IMR-90 (cell line): ENCODE measurements at regions not wholly inside any gene's neighbourhood (a gene's known extent, or its start where the extent isn't known, plus 50 kb on each side); places are given as distances from the start of the nearest gene placed in this dataset.

Source experiments
- ATAC-seq: fragments of 200-7000 bp; cut with Tn5 transposase; 2 replicates; pipeline ENCODE4 v1.9.1; 2020; ENCODE audit warnings: low read depth, mild to moderate bottlenecking, moderate library complexity
- BruUV-seq: library from RNA; stranded (reverse); fragments of 400-500 nt; replicated peaks from 2 replicates; lab custom pipeline; 2021; lab: Mats Ljungman, UMichigan
- CTCF ChIA-PET: fragments of 300-600 bp; formaldehyde crosslinking; extraction: SDS; loops from one replicate; lab custom pipeline; 2021; ENCODE audit warnings: antibody characterized with exemption; lab: Yijun Ruan, JAX
- POLR2A ChIA-PET: fragments of 300-600 bp; sonication (Branson Sonifier 250); formaldehyde crosslinking; loops from one replicate; lab custom pipeline; 2022; ENCODE audit warnings: antibody characterized with exemption; ENCODE audit not compliant: unreplicated experiment; lab: Charles Lee
- DNase-seq: peaks from one replicate; pipeline ENCODE4 v3.0.0; 2013
- H2AFZ ChIP-seq: replicated peaks from 2 replicates; pipeline ENCODE3; 2013; ENCODE audit warnings: low read length, mild to moderate bottlenecking; ENCODE audit not compliant: poor library complexity
- H2AK5ac ChIP-seq: 2 replicates; pipeline ENCODE4 v1.6.1; 2013; ENCODE audit warnings: low read depth, low read length, inconsistent platforms
- H2AK9ac ChIP-seq: replicated peaks from 2 replicates; pipeline ENCODE3; 2013; ENCODE audit warnings: mild to moderate bottlenecking, low read depth, low read length, moderate library complexity; ENCODE audit not compliant: poor library complexity
- H2BK120ac ChIP-seq: 2 replicates; pipeline ENCODE4 v1.6.1; 2013; ENCODE audit warnings: low read depth, low read length, inconsistent platforms
- H2BK15ac ChIP-seq: 3 replicates; pipeline ENCODE4 v1.6.1; 2013; ENCODE audit warnings: low read depth, low read length, inconsistent platforms
- H2BK20ac ChIP-seq: 2 replicates; pipeline ENCODE4 v1.6.1; 2013; ENCODE audit warnings: low read depth, mild to moderate bottlenecking, inconsistent platforms, low read length, moderate library complexity
- H2BK5ac ChIP-seq: 2 replicates; pipeline ENCODE4 v1.6.1; 2013; ENCODE audit warnings: mild to moderate bottlenecking, low read depth, low read length, inconsistent platforms; ENCODE audit not compliant: poor library complexity, severe bottlenecking
- H3K14ac ChIP-seq: replicated peaks from 2 replicates; pipeline ENCODE4 v1.6.1; 2013; ENCODE audit warnings: low read depth, low read length, inconsistent platforms
- H3K18ac ChIP-seq: 2 replicates; pipeline ENCODE4 v1.6.1; 2013; ENCODE audit warnings: low read depth, low read length, control low read depth
- H3K23ac ChIP-seq: 2 replicates; pipeline ENCODE4 v1.6.1; 2013; ENCODE audit warnings: low read depth, low read length, inconsistent platforms
- H3K27ac ChIP-seq: 2 replicates; pipeline ENCODE4 v1.5.1; 2013; ENCODE audit warnings: mild to moderate bottlenecking, control low read depth, low read length; ENCODE audit not compliant: insufficient read depth
- H3K27me3 ChIP-seq: 2 replicates; pipeline ENCODE4 v1.6.1; 2013; ENCODE audit warnings: low read length; ENCODE audit not compliant: control insufficient read depth, insufficient read depth
- H3K36me3 ChIP-seq: 2 replicates; pipeline ENCODE4 v1.6.1; 2013; ENCODE audit warnings: low read length, mixed read lengths; ENCODE audit not compliant: control insufficient read depth, insufficient read depth
- H3K4ac ChIP-seq: 2 replicates; pipeline ENCODE4 v1.6.1; 2013; ENCODE audit warnings: low read depth, low read length, inconsistent platforms
- H3K4me1 ChIP-seq: 2 replicates; pipeline ENCODE4 v1.6.1; 2013; ENCODE audit warnings: low read length, mixed read lengths; ENCODE audit not compliant: control insufficient read depth, insufficient read depth
- H3K4me2 ChIP-seq: 2 replicates; pipeline ENCODE4 v1.6.1; 2013; ENCODE audit warnings: low read depth, mild to moderate bottlenecking, control low read depth, low read length, moderate library complexity
- H3K4me3 ChIP-seq: 2 replicates; pipeline ENCODE4 v1.5.1; 2013; ENCODE audit warnings: low read depth, mild to moderate bottlenecking, control low read depth, low read length, moderate library complexity; ENCODE audit not compliant: insufficient read depth
- H3K56ac ChIP-seq: 2 replicates; pipeline ENCODE4 v1.6.1; 2013; ENCODE audit warnings: low read length, inconsistent platforms; ENCODE audit not compliant: insufficient read depth; ENCODE audit errors: extremely low read depth
- H3K79me1 ChIP-seq, 2 experiments: 2 replicates each; pipeline ENCODE4 v1.6.1; 2013; ENCODE audit warnings: low read length in 2 of 2, inconsistent platforms in 1 of 2, low read depth in 1 of 2
- H3K9ac ChIP-seq: 2 replicates; pipeline ENCODE4 v1.6.1; 2013; ENCODE audit warnings: low read depth, low read length, control low read depth
- H3K9me1 ChIP-seq: 2 replicates; pipeline ENCODE4 v1.6.1; 2013; ENCODE audit warnings: low read length, inconsistent platforms; ENCODE audit not compliant: insufficient read depth
- H3K9me3 ChIP-seq: 2 replicates; pipeline ENCODE4 v1.6.1; 2013; ENCODE audit warnings: low read length; ENCODE audit not compliant: control insufficient read depth, insufficient read depth
- H4K20me1 ChIP-seq: 2 replicates; pipeline ENCODE4 v1.6.1; 2013; ENCODE audit warnings: low read length, inconsistent platforms; ENCODE audit not compliant: insufficient read depth
- H4K5ac ChIP-seq: 2 replicates; pipeline ENCODE4 v1.6.1; 2013; ENCODE audit warnings: mild to moderate bottlenecking, low read depth, low read length, control low read depth
- H4K8ac ChIP-seq, 2 experiments: 2 replicates each; pipeline ENCODE4 v1.6.1; 2013; ENCODE audit warnings: low read depth in 2 of 2, low read length in 2 of 2, control low read depth in 1 of 2, inconsistent platforms in 1 of 2
- H4K91ac ChIP-seq: 2 replicates; pipeline ENCODE4 v1.6.1; 2013; ENCODE audit warnings: low read depth, low read length, inconsistent platforms; ENCODE audit not compliant: insufficient read depth
- BHLHE40 ChIP-seq: fragments of 150-350 bp; IDR thresholded peaks from 2 replicates; pipeline ENCODE4 v1.6.1; 2016; ENCODE audit warnings: mild to moderate bottlenecking, low read depth, low read length
- CEBPB ChIP-seq: IDR thresholded peaks from 2 replicates; pipeline ENCODE4 v1.6.1; 2012; ENCODE audit warnings: low read depth, low read length, improper control_type of control experiment
- CTCF ChIP-seq: conservative IDR thresholded peaks from 2 replicates; pipeline ENCODE4 v1.5.1; 2012; ENCODE audit warnings: mild to moderate bottlenecking, low read depth, low read length, improper control_type of control experiment
- MAZ ChIP-seq: IDR thresholded peaks from 2 replicates; pipeline ENCODE4 v1.6.1; 2012; ENCODE audit warnings: low read depth, mild to moderate bottlenecking, low read length, improper control_type of control experiment, moderate library complexity, borderline replicate concordance
- NFE2L2 ChIP-seq: fragments of 150-350 bp; IDR thresholded peaks from 2 replicates; pipeline ENCODE4 v1.6.1; 2016; ENCODE audit warnings: low read depth, mild to moderate bottlenecking, low read length
- POLR2A ChIP-seq: IDR thresholded peaks from 2 replicates; pipeline ENCODE4 v1.6.1; 2012; ENCODE audit warnings: mild to moderate bottlenecking, low read depth, low read length
- RCOR1 ChIP-seq: IDR thresholded peaks from 2 replicates; pipeline ENCODE4 v1.6.1; 2012; ENCODE audit warnings: mild to moderate bottlenecking, low read length, improper control_type of control experiment; ENCODE audit not compliant: insufficient replicate concordance
- RFX5 ChIP-seq: IDR thresholded peaks from 2 replicates; pipeline ENCODE4 v1.8.0; 2012; ENCODE audit warnings: low read depth, mild to moderate bottlenecking, low read length, moderate library complexity
- SMC3 ChIP-seq: fragments of 150-350 bp; IDR thresholded peaks from 2 replicates; pipeline ENCODE4 v1.6.1; 2016; ENCODE audit warnings: low read depth, mild to moderate bottlenecking, antibody characterized with exemption, low read length, moderate library complexity
- WGBS, 2 experiments: methylation state at CpG; one replicate each; pipeline versions ENCODE4 v1.1.5 to v1.1.7; 2013; ENCODE audit warnings: missing lambda C conversion rate in 2 of 2; ENCODE audit not compliant: insufficient read length in 1 of 2; ENCODE audit errors: extremely low coverage in 2 of 2; 5-methylcytosine and 5-hydroxymethylcytosine counted together
- dilution Hi-C: fragments of 300-500 bp; cut with HindIII; formaldehyde crosslinking; loops from one replicate; pipeline ENCODE4 v1.14.3; 2018; ENCODE audit warnings: low sequenced_read_pairs; ENCODE audit not compliant: unreplicated experiment
- in situ Hi-C: fragments of 300-500 bp; cut with MboI; formaldehyde crosslinking; loops from 3 replicates; pipeline ENCODE4 v1.14.3; 2019; ENCODE audit warnings: low sequenced_read_pairs, inconsistent platforms, mixed read lengths
- intact Hi-C: fragments of 100-400 bp; cut with micrococcal nuclease; formaldehyde crosslinking; loops from 2 replicates; pipeline ENCODE4 v1.10.0; 2022
- TF ChIP-seq, protein P1 (sequence below): fragments of 150-350 bp; IDR thresholded peaks from 2 replicates; pipeline ENCODE4 v1.6.1; 2016; ENCODE audit warnings: low read depth, mild to moderate bottlenecking, low read length, moderate library complexity, borderline replicate concordance

DNA sequence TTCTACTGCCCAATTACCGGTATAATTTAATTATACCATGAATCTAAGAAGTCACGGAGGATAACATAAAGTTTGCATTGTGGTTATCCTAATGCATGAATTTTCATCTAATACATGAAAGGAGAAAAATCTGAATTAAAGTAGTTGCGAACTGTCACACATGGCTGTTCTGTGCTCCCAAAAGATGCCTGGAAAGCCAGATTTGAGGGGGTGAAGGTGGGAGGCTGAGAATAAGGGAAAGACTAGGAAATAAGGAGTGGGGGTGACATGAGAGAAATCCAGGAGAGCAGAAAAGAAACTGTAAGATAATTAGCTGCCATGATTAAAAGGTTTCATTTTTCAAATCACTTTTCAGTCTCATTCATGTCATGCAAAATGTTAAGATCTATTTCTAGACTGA, 1582.7 kb downstream of the STIM2 start:
- ATAC-seq (no peak), DNase-seq (no peak)
- no peak overlapping the region for H3K23ac ChIP-seq
- H3K4me2 ChIP-seq: no peak overlapping the region
- no peak overlapping the region for H3K27ac ChIP-seq
- no peak overlapping the region for H2AK5ac ChIP-seq
- no peaks in the 10 kb centered on the region for H3K36me3 ChIP-seq
- intact Hi-C loops (no loop called here), dilution Hi-C loops (no loop called here), in situ Hi-C loops (no loop called here)
- no peak overlapping the region for H3K9ac ChIP-seq
- H4K5ac ChIP-seq: no peak overlapping the region
- H2BK15ac ChIP-seq: no peak overlapping the region
- H2BK120ac ChIP-seq: no peak overlapping the region
- ChIA-PET CTCF (no interaction called here), POLR2A (no interaction called here)
- H3K18ac ChIP-seq: no peak overlapping the region
- H2BK20ac ChIP-seq: no peak overlapping the region
- TF ChIP-seq CEBPB: no peak
- no peak for TF ChIP-seq POLR2A
- no peak for TF ChIP-seq RCOR1
- no peak for TF ChIP-seq CTCF
- TF ChIP-seq BHLHE40: no peak
- no peak for TF ChIP-seq NFE2L2
- TF ChIP-seq, protein P1, sequence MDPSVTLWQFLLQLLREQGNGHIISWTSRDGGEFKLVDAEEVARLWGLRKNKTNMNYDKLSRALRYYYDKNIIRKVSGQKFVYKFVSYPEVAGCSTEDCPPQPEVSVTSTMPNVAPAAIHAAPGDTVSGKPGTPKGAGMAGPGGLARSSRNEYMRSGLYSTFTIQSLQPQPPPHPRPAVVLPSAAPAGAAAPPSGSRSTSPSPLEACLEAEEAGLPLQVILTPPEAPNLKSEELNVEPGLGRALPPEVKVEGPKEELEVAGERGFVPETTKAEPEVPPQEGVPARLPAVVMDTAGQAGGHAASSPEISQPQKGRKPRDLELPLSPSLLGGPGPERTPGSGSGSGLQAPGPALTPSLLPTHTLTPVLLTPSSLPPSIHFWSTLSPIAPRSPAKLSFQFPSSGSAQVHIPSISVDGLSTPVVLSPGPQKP: no peak
- TF ChIP-seq SMC3: no peak
- TF ChIP-seq MAZ: no peak
- no peak for TF ChIP-seq RFX5
- no peak overlapping the region for H3K4me3 ChIP-seq
- H2AK9ac ChIP-seq: no peak overlapping the region
- H2AFZ ChIP-seq: no peak overlapping the region
- no peaks in the 10 kb centered on the region for H3K27me3 ChIP-seq
- H4K8ac ChIP-seq: no peak overlapping the region
- no peak overlapping the region for H4K91ac ChIP-seq
- no peaks in the 10 kb centered on the region for H3K9me3 ChIP-seq
- H3K14ac ChIP-seq: no peak overlapping the region
- no CpG with 5 or more reads among the region's 3 CpGs for WGBS, 2 experiments
- no TSS peak for BruUV-seq
- H3K56ac ChIP-seq: no peak overlapping the region
- H3K79me1 ChIP-seq: no peaks in the 10 kb centered on the region
- H2BK5ac ChIP-seq: no peak overlapping the region
- no peaks in the 10 kb centered on the region for H4K20me1 ChIP-seq
- H3K4ac ChIP-seq: no peak overlapping the region
- H3K4me1 ChIP-seq: no peaks in the 10 kb centered on the region; the same call in 1 of the 2 replicates
- H3K9me1 ChIP-seq: no peaks in the 10 kb centered on the region
